IPS-NIHi7 (cell line): ENCODE measurements at regions not wholly inside any gene's neighbourhood (a gene's known extent, or its start where the extent isn't known, plus 50 kb on each side); places are given as distances from the start of the nearest gene placed in this dataset.

Experiments
- DNase-seq: peaks from one replicate; pipeline ENCODE4 v3.0.0; 2012; ENCODE audit warnings: mixed read lengths; ENCODE audit errors: extremely low spot score

- DNase-seq, result no peak
These were observed 54.0 kb upstream of the COL11A1 start for GRCh38 chr1:103162360-103162759.

- no peak for DNase-seq
These were observed 52.0 kb upstream of the COL11A1 start for GRCh38 chr1:103160281-103160680.
